NCI-H146 treated with DMSO at 0.1 percent for 48 hours (cell line): ENCODE measurements at regions not wholly inside any gene's neighbourhood (a gene's known extent, or its start where the extent isn't known, plus 50 kb on each side); places are given as distances from the start of the nearest gene placed in this dataset.
"Not testable (repeated sequence)": the region's sequence is repeated elsewhere in the genome, so short reads cannot be mapped to it uniquely, and the experiment has no call there.

ENCODE experiments used
- DNase-seq: peaks from one replicate; lab custom pipeline; 2025; ENCODE audit not compliant: unreplicated experiment; lab: John Stamatoyannopoulos, UW

GRCh38 chr16:33710696-33711087, 251.3 kb downstream of the TP53TG3F start:
- DNase-seq: not testable (repeated sequence)

GRCh38 chr16:33711616-33712015, 252.2 kb downstream of the TP53TG3F start:
- DNase-seq: not testable (repeated sequence)

DNA sequence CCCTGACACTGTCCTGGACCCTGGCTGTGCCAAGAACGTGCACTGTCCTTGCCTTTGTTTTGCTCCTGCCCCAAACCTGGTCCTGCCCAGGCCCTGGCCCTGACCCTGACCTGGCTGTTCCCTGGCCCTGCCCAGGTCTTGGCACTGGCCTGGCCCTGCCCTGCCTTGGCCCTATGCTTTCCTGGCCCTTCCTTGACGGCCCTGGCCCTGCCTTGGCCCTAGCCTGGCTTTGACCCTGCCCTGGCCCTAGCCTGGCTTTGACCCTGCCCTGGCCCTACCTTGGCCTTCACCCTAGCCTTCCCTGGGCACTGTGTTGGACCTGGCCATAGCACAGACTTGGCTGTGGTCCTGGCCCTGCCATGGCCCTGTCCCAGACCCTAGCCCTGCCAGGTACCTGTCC, 252.9 kb downstream of the TP53TG3F start:
- DNase-seq: not testable (repeated sequence)

DNA sequence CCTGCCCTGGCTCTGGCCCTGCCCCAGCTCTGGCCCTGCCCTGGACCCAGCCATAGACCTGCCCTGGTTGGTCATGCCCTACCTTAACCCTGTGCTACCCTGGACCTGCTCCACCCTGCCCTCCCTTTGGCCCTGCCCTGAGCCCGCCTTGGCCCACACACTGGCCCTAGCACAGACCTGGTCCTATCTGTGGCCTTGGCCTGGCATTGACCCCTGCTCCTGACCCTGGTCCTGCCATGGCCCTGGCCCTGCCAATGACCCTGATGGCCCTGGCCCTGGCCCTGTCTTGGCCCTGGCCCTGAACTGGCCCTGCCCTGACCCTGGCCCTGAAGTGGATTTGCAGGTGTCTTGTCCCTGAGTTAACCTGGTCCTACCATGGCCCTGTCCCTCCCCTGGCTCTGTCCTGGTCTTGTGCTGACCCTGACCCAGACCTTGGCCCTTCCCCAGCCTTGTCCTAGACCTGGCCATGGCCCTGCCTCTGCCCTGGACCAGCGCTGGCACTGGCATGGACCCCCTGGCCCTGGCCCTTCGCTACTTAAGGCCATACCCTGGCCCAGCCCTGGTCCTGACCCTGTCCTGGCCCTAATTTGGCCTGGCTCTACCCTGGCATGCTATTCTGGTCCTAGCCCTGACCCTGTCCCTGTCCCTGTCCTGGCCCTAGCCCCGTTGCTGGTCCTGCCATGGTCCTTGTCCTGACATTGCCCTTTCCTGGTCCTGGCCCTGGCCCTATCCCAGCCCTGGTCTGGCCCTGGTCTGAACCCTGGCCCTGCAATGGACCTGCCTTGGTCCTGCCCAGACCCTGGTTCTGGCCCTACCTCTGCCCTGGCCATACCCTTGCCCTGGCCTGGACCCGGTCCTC, 253.7 kb downstream of the TP53TG3F start:
- not testable (repeated sequence) for DNase-seq

DNA sequence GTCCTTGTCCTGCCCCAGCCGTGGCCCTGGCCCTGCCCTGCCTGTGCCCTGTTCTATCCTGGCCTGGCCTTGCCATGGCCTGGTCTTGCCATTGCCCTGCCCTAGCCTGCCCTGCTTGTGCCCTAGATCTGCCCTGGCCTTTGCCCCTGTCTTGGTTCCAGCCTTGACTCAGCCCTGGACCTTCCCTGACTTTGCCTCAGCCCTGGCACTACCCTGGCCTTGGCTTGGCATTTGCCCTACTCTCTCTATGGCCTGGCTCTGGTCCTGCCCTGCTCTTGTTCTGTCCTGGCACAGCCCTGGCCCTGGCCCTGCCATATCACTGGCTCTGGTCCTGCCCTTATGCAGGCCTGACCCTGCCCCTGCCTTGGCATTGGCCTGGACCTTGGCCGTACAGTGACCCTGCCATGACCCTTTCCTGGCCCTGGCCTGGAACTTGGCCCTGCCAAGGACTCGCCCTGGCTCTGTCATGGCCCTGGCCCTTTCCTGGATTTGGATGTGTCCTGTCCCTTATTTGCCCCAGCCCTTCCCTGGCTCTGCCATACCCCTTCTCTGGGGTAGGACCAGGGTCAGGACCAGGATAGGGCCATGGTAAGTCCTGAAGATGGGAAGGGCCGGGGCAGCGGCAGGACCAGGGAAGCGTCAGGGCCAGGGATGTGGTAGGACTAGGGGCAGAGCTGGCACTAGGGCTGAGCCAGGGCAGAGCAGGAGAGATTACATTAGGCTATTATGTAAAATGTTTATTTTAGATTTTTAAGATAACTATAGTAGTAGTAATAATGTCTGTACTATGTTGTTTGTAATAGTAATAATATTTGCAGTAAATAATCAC, 254.5 kb downstream of the TP53TG3F start:
- not testable (repeated sequence) for DNase-seq

DNA sequence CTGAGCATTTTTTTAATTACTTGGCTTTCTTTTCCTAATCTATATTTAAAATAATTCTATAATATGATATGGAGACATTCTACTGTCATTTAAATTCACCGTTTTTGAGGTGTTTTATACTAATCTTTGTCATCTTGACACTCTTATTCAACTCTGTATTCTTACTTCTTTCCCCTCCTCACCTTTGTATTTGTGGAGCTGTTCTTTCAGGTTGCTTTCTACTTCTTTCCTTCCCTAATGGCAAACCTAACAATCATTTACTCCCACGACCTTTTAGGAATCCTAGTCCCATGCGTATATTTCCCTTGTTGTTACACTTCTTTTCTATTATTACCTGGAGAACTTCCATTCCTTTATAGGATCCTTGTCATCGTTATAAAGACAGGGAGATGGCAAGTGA, 271.8 kb downstream of the TP53TG3F start:
- not testable (repeated sequence) for DNase-seq

- DNase-seq: not testable (repeated sequence)
These were observed 275.2 kb downstream of the TP53TG3F start for GRCh38 chr16:33734650-33735049.

GRCh38 chr16:33766869-33767765, 307.7 kb downstream of the TP53TG3F start:
- DNase-seq: not testable (repeated sequence)

DNA sequence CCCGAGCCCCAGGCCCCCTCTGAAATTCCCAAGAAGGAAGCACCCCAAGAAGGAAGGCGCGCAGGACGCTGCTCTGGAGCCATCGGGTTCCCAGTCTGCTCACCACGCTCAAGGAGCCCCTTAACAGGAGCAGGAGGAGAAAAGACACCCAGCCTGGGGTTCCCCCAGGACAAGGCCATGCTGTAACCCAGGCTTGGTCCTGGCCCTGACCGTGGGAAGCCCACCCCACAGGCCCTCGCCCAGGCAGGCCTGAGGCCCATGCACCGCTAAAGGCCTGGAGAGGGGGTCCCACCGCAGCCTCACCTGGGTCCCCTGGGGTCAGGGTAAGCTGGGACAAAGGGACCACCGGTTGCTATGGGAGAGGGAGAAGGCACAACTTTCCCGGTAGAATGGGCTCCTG, 309.3 kb downstream of the TP53TG3F start:
- DNase-seq: not testable (repeated sequence)

DNA sequence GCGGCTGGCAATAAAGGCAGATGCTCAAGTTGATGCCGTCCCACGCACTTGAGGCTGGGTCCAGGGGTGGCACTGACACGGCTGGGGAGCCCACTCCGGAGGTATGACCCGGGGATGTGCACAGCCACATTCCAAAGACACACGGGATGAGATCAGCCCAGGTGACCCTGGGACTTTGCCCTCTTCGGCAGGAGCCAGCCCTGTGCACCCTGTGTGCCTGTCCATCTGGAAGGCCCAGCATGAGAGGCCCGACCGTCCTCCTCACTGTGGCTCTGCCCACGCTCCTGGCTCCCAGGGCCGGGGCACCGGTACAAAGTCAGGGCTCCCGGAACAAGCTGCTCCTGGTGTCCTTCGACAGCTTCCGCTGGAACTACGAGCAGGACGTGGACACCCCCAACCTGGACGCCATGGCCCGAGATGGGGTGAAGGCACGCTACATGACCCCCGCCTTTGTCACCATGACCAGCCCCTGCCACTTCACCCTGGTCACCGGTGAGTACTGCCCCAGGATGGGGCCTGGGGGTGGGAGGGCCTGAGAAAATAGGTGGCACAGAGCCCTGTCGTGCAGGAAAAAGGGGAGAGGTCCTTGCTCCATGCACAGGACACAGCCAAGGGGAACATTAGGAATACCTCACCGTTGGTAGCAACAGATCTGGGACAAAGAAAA, 309.9 kb downstream of the TP53TG3F start:
- DNase-seq: not testable (repeated sequence)

GRCh38 chr16:33770478-33770877, 311.1 kb downstream of the TP53TG3F start:
- DNase-seq: not testable (repeated sequence)

GRCh38 chr16:33771211-33771610, 311.8 kb downstream of the TP53TG3F start:
- not testable (repeated sequence) for DNase-seq

GRCh38 chr16:33773966-33774365, 314.6 kb downstream of the TP53TG3F start:
- DNase-seq: not testable (repeated sequence)

DNA sequence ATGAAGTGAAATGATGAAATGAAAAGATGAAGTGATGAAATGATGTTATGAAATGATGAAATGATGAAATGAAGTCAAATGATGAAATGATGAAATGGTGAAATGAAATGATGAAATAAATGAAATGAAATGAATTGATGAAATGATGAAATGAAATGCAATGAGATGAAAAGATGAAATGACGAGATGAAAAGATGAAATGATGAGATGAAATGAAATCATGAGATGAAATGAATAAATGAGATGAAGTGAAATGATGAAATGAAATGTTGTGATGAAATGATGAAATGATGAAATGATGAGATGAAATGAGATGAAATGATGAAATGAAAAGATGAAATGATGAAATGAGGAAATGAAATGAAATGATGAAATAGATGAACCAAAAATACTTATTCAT, 315.3 kb downstream of the TP53TG3F start:
- not testable (repeated sequence) for DNase-seq

DNA sequence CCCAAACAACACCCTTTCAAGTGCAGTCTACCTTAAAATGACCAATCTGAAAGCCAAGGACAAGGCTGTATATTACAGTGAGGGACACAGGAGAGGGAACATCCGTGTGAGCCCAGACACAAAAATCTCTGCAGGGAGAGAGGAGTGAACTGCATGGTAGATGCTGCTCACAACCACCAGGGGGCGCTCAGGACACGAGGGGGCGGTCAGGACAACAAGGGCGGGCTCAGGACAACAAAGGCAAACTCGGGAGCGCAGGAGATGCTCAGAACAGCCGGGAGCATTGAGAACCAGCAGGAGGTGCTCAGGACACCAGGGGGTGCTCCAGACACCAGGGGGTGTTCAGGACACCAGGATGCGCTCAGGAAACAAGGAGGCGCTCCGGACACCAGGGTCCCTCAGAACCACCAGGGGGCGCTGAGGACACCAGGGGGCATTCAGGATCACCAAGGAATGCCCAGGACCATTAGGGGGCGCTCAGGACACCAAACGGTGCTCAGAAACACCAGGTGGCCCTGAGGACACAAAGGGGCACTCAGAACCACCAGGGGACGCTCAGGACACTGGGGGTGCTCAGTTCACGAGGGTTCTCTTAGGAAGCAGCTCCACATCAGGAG, 357.0 kb downstream of the TP53TG3F start:
- DNase-seq: not testable (repeated sequence)

- not testable (repeated sequence) for DNase-seq
These were observed 365.3 kb downstream of the TP53TG3F start for GRCh38 chr16:33824736-33825135.

DNA sequence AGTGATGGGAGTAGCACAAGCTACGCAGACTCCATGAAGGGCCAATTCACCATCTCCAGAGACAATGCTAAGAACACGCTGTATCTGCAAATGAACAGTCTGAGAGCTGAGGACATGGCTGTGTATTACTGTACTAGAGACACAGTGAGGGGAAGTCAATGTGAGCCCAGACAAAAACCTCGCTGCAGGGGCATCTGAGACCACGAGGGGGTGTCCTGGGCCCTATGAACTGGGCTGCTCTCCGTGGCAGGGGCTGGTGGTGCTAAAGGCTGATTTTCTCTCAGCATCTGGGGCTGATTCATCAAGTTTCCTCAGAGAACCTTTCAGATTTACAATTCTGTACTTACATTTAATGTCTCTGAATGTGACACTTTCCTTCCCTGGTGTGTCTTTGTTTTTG, 368.1 kb downstream of the TP53TG3F start:
- DNase-seq: not testable (repeated sequence)

- not testable (repeated sequence) for DNase-seq
These were observed 379.7 kb downstream of the TP53TG3F start for GRCh38 chr16:33839157-33839556.

DNA sequence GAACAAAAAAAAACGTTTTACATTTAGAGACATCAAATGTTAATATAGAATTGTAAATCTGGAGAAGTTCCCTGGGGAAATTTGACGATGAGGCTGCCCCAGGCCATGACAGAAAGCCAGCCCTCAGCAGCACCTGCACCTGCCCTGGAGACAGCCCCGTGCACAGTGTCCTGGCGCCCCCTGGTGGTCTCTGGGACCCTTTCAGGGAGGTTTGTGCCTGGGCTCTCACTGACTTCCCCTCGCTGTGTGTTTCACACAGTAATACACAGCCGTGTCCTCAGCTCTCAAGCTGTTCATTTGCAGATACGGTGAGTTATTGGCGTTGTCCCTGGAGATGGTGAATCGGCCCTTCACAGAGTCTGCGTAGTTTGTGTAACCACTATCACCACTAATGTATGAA, 385.1 kb downstream of the TP53TG3F start:
- peak; percentile 3 for DNase-seq
